RWPE2 (cell line): ENCODE measurements at regions not wholly inside any gene's neighbourhood (a gene's known extent, or its start where the extent isn't known, plus 50 kb on each side); places are given as distances from the start of the nearest gene placed in this dataset.
"Not testable (repeated sequence)": the region's sequence is repeated elsewhere in the genome, so short reads cannot be mapped to it uniquely, and the experiment has no call there.

Experiments used
- ATAC-seq: fragments of 200-7000 bp; cut with Tn5 transposase; 3 replicates; pipeline ENCODE4 v1.9.1; 2021; ENCODE audit warnings: low read depth
- DNase-seq: peaks from one replicate; pipeline ENCODE4 v3.0.0-alpha.2; 2020; ENCODE audit warnings: low spot score
- H3K27ac ChIP-seq: fragments of 450-650 bp; 2 replicates; pipeline ENCODE4 v1.5.1; 2017; ENCODE audit warnings: mild to moderate bottlenecking; ENCODE audit not compliant: poor library complexity, severe bottlenecking
- H3K27me3 ChIP-seq: fragments of 250-450 bp; sonication (Bioruptor Pico); 2 replicates; pipeline ENCODE4 v1.5.1; 2021; ENCODE audit warnings: mild to moderate bottlenecking, moderate library complexity; ENCODE audit not compliant: insufficient read depth, poor library complexity, severe bottlenecking
- H3K36me3 ChIP-seq: fragments of 250-450 bp; sonication (Bioruptor Pico); 2 replicates; pipeline ENCODE4 v1.5.1; 2020; ENCODE audit warnings: low read depth, mild to moderate bottlenecking, moderate library complexity
- H3K4me1 ChIP-seq: fragments of 250-450 bp; sonication (Bioruptor Pico); 2 replicates; pipeline ENCODE4 v1.5.1; 2021; ENCODE audit warnings: mild to moderate bottlenecking, moderate library complexity; ENCODE audit not compliant: insufficient read depth, poor library complexity, severe bottlenecking
- H3K4me3 ChIP-seq: fragments of 250-450 bp; sonication (Bioruptor Pico); 2 replicates; pipeline ENCODE4 v1.5.1; 2021; ENCODE audit warnings: mild to moderate bottlenecking, moderate library complexity; ENCODE audit not compliant: severe bottlenecking
- H3K9me3 ChIP-seq: fragments of 250-450 bp; sonication (Bioruptor Pico); 2 replicates; pipeline ENCODE4 v1.5.1; 2021; ENCODE audit warnings: mild to moderate bottlenecking, moderate library complexity; ENCODE audit not compliant: severe bottlenecking
- TF ChIP-seq, protein P1 (sequence below): fragments of 450-650 bp; IDR thresholded peaks from one replicate; pipeline ENCODE4 v1.5.1; 2017; ENCODE audit warnings: mild to moderate bottlenecking, moderate library complexity; ENCODE audit not compliant: poor library complexity, severe bottlenecking

GRCh38 chr7:68706291-68706690 lies 892.0 kb upstream of the AUTS2 start:
- TF ChIP-seq, protein P1, sequence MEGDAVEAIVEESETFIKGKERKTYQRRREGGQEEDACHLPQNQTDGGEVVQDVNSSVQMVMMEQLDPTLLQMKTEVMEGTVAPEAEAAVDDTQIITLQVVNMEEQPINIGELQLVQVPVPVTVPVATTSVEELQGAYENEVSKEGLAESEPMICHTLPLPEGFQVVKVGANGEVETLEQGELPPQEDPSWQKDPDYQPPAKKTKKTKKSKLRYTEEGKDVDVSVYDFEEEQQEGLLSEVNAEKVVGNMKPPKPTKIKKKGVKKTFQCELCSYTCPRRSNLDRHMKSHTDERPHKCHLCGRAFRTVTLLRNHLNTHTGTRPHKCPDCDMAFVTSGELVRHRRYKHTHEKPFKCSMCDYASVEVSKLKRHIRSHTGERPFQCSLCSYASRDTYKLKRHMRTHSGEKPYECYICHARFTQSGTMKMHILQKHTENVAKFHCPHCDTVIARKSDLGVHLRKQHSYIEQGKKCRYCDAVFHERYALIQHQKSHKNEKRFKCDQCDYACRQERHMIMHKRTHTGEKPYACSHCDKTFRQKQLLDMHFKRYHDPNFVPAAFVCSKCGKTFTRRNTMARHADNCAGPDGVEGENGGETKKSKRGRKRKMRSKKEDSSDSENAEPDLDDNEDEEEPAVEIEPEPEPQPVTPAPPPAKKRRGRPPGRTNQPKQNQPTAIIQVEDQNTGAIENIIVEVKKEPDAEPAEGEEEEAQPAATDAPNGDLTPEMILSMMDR: no peak
- no peaks in the 10 kb centered on the region for H3K9me3 ChIP-seq

GRCh38 chr7:68707159-68707558 lies 891.1 kb upstream of the AUTS2 start:
- Histone ChIP-seq H3K36me3 (no peaks in the 10 kb centered on the region), H3K27me3 (no peaks in the 10 kb centered on the region), H3K4me3 (no peak overlapping the region), H3K27ac (no peak overlapping the region), H3K4me1 (no peaks in the 10 kb centered on the region), H3K9me3 (no peaks in the 10 kb centered on the region)
- DNase-seq (no peak), ATAC-seq (no peak)
- TF ChIP-seq, protein P1: no peak

More at GRCh38 chr7:68706291-68706690, 892.0 kb upstream of the AUTS2 start:
- Histone ChIP-seq H3K27ac (no peak overlapping the region), H3K27me3 (no peaks in the 10 kb centered on the region), H3K4me1 (no peaks in the 10 kb centered on the region), H3K4me3 (no peak overlapping the region), H3K36me3 (no peaks in the 10 kb centered on the region)
- DNase-seq: no peak
- no peak for ATAC-seq

DNA sequence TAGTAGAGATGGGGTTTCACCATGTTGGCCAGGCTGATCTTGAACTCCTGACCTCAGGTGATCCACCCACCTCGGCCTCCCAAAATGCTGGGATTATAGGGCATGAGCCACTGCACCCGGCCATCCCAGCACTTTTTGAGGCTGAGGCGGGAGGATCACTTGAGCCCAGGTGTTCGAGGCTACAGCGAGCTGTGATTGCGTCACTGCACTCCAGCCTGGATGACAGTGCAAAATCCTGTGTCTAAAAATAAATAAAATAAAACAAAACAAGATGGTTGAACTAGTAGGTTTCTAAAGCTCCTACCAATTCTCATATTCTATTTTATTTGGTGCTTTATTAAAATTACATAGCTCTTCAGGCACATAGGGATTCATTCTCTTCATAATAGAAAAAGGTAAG lies 890.3 kb upstream of the AUTS2 start:
- Histone ChIP-seq H3K4me1 (no peaks in the 10 kb centered on the region), H3K36me3 (no peaks in the 10 kb centered on the region), H3K9me3 (no peaks in the 10 kb centered on the region), H3K27me3 (no peaks in the 10 kb centered on the region), H3K27ac (no peak overlapping the region), H3K4me3 (no peak overlapping the region)
- TF ChIP-seq, protein P1: no peak
- no peak for ATAC-seq
- no peak for DNase-seq

DNA sequence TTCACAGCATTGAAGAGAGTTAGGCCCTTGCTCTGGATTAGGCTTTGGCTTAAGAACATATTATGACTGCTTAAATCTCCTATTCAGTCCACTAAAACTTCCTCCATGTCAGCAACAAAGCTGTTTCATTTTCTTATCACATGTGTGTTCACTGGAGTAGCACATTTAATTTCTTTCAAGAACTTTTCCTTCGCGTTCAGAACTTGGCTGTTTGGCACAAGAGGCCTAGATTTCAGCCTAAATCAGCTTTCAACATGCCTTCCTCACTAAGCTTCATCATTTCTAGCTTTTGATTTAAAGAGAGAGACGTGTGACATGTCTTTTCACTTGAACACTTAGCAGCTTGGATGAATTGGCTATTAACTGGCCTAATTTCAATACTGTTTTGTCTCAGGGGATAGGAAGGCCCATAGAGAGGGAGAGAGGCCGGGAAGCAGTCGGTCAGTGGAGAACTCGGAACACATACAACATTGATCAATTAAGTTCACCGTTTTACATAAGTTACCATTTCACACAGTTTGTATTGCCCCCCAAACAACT lies 885.2 kb upstream of the AUTS2 start:
- H3K4me1 ChIP-seq: no peaks in the 10 kb centered on the region
- TF ChIP-seq, protein P1: no peak
- no peaks in the 10 kb centered on the region for H3K9me3 ChIP-seq
- DNase-seq (no peak), ATAC-seq (no peak)
- no peak overlapping the region for H3K4me3 ChIP-seq
- no peaks in the 10 kb centered on the region for H3K27me3 ChIP-seq
- no peak overlapping the region for H3K27ac ChIP-seq
- no peaks in the 10 kb centered on the region for H3K36me3 ChIP-seq

GRCh38 chr7:68714135-68714534 lies 884.1 kb upstream of the AUTS2 start:
- not testable (repeated sequence) for H3K27ac ChIP-seq, ATAC-seq, H3K4me1 ChIP-seq, DNase-seq, H3K4me3 ChIP-seq, H3K36me3 ChIP-seq, H3K27me3 ChIP-seq, H3K9me3 ChIP-seq
